HCT116 (cell line): ENCODE measurements at regions not wholly inside any gene's neighbourhood (a gene's known extent, or its start where the extent isn't known, plus 50 kb on each side); places are given as distances from the start of the nearest gene placed in this dataset.

Experiments used
- ATAC-seq: fragments of 200-7000 bp; cut with Tn5 transposase; 2 replicates; pipeline ENCODE4 v1.9.1; 2020; ENCODE audit warnings: mild to moderate bottlenecking, moderate library complexity
- BruUV-seq: library from RNA; stranded (reverse); fragments of 400-500 nt; replicated peaks from 2 replicates; lab custom pipeline; 2021; lab: Mats Ljungman, UMichigan
- CTCF ChIA-PET: fragments of 300-600 bp; sonication (Branson Sonifier 250); formaldehyde crosslinking; loops from one replicate; lab custom pipeline; 2021; ENCODE audit warnings: antibody characterized with exemption; lab: Charles Lee
- POLR2A ChIA-PET: fragments of 300-600, 350-600 bp; sonication (Branson Sonifier 250); formaldehyde crosslinking; loops from one replicate; lab custom pipeline; 2021; ENCODE audit warnings: antibody characterized with exemption; lab: Charles Lee
- RAD21 ChIA-PET, 2 experiments: fragments of 300-600 bp; sonication (Branson Sonifier 250); formaldehyde crosslinking; loops; one replicate each; lab custom pipeline; 2023; ENCODE audit warnings: low total read pairs in 2 of 2; ENCODE audit not compliant: uncharacterized antibody in 2 of 2, unreplicated experiment in 2 of 2, low non-redundant PET in 1 of 2; lab: Charles Lee
- DNase-seq: peaks from one replicate; pipeline ENCODE4 v3.0.0-alpha.2; 2010; ENCODE audit warnings: low read depth, low spot score
- H2AFZ ChIP-seq: fragments of 200-600 bp; shearing (Covaris generic), sonication (generic); 2 replicates; pipeline ENCODE4 v1.6.1; 2017; ENCODE audit warnings: low read depth, mixed run types, mixed read lengths, antibody characterized with exemption, low read length; ENCODE audit not compliant: poor library complexity, severe bottlenecking
- H3K27ac ChIP-seq: 2 replicates; pipeline ENCODE4 v1.5.1; 2012; ENCODE audit warnings: low read depth, low read length
- H3K27me3 ChIP-seq: fragments of 200-600 bp; sonication (generic); 2 replicates; pipeline ENCODE4 v1.6.1; 2016; ENCODE audit warnings: mixed run types, low read length, mixed read lengths; ENCODE audit not compliant: insufficient read depth
- H3K36me3 ChIP-seq, 2 experiments: fragments of 200-500 bp in 1 of 2; fragments of 200-600 bp in 1 of 2; sonication (Bioruptor generic) in 1 of 2; sonication (generic) in 1 of 2; 2 replicates each; pipeline versions ENCODE4 v1.5.1 to v1.6.1; 2014 to 2016; ENCODE audit warnings: low read length in 2 of 2, inconsistent platforms in 1 of 2, mixed read lengths in 1 of 2, mixed run types in 1 of 2; ENCODE audit not compliant: insufficient read depth in 2 of 2, control insufficient read depth in 1 of 2
- H3K4me1 ChIP-seq, 2 experiments: fragments of 200-600 bp in 1 of 2; sonication (generic) in 1 of 2; 2 replicates each; pipeline versions ENCODE4 v1.5.1 to v1.6.1; 2012 to 2017; ENCODE audit warnings: low read length in 2 of 2, inconsistent platforms in 1 of 2, mild to moderate bottlenecking in 1 of 2, mixed read lengths in 1 of 2, mixed run types in 1 of 2, moderate library complexity in 1 of 2; ENCODE audit not compliant: insufficient read depth in 2 of 2, control insufficient read depth in 1 of 2
- H3K4me2 ChIP-seq: fragments of 200-600 bp; sonication (generic); 2 replicates; pipeline ENCODE4 v1.6.1; 2017; ENCODE audit warnings: mixed run types, low read length, mixed read lengths
- H3K4me3 ChIP-seq, 2 experiments: fragments of 200-600 bp in 1 of 2; sonication (generic) in 1 of 2; replicated peaks in 1 of 2; 2 replicates each; pipeline ENCODE4 v1.5.1; 2011 to 2016; ENCODE audit warnings: low read length in 2 of 2, control low read depth in 1 of 2, low read depth in 1 of 2, mild to moderate bottlenecking in 1 of 2, mixed read lengths in 1 of 2, mixed run types in 1 of 2
- H3K79me2 ChIP-seq: fragments of 200-600 bp; sonication (generic); 2 replicates; pipeline ENCODE4 v1.6.1; 2017; ENCODE audit warnings: mild to moderate bottlenecking, mixed run types, low read length, moderate library complexity, mixed read lengths; ENCODE audit not compliant: insufficient read depth
- H3K9ac ChIP-seq: fragments of 200-600 bp; sonication (generic); 2 replicates; pipeline ENCODE4 v1.6.1; 2016; ENCODE audit warnings: low read length, mixed read lengths
- H3K9me2 ChIP-seq: fragments of 200-600 bp; sonication (generic), shearing (Covaris generic); 2 replicates; pipeline ENCODE4 v1.6.1; 2017; ENCODE audit warnings: mixed run types, mild to moderate bottlenecking, moderate library complexity; ENCODE audit not compliant: insufficient read depth
- H3K9me3 ChIP-seq, 2 experiments: fragments of 200-500 bp in 1 of 2; fragments of 200-600 bp in 1 of 2; sonication (Bioruptor generic) in 1 of 2; sonication (generic) in 1 of 2; 2 replicates each; pipeline ENCODE4 v1.6.1; 2014 to 2017; ENCODE audit warnings: low read length in 2 of 2, mixed read lengths in 2 of 2, inconsistent platforms in 1 of 2, low read depth in 1 of 2, mild to moderate bottlenecking in 1 of 2, mixed run types in 1 of 2, moderate library complexity in 1 of 2; ENCODE audit not compliant: control insufficient read depth in 1 of 2, insufficient read depth in 1 of 2
- H4K20me1 ChIP-seq: fragments of 200-600 bp; sonication (generic), shearing (Covaris generic); 2 replicates; pipeline ENCODE4 v1.6.1; 2017; ENCODE audit warnings: mixed run types, mild to moderate bottlenecking, moderate library complexity; ENCODE audit not compliant: insufficient read depth
- CBX3 ChIP-seq: IDR thresholded peaks from 2 replicates; pipeline ENCODE4 v1.6.1; 2012; ENCODE audit warnings: low read depth
- CEBPB ChIP-seq: IDR thresholded peaks from 2 replicates; pipeline ENCODE4 v1.6.1; 2012; ENCODE audit warnings: low read depth
- FOSL1 ChIP-seq: IDR thresholded peaks from 2 replicates; pipeline ENCODE4 v1.6.1; 2012; ENCODE audit warnings: low read depth
- JUND ChIP-seq: IDR thresholded peaks from 2 replicates; pipeline ENCODE4 v1.6.1; 2012
- SIN3A ChIP-seq: IDR thresholded peaks from 2 replicates; pipeline ENCODE4 v1.6.1; 2012; ENCODE audit warnings: low read depth
- TCF7L2 ChIP-seq: IDR thresholded peaks from 2 replicates; pipeline ENCODE4 v1.7.0; 2011; ENCODE audit warnings: borderline replicate concordance, inconsistent platforms; ENCODE audit not compliant: insufficient read depth, insufficient read length; ENCODE audit errors: extremely low read depth
- YY1 ChIP-seq: IDR thresholded peaks from 2 replicates; pipeline ENCODE4 v1.6.1; 2011; ENCODE audit warnings: low read length, low read depth, moderate library complexity, mild to moderate bottlenecking; ENCODE audit not compliant: insufficient replicate concordance; ENCODE audit errors: extremely low read depth
- ZNF274 ChIP-seq: fragments of 200-500 bp; sonication (Bioruptor generic); IDR thresholded peaks from 2 replicates; pipeline ENCODE4 v1.6.1; 2014; ENCODE audit warnings: mild to moderate bottlenecking, low read depth, low read length, inconsistent platforms
- intact Hi-C: fragments of 100-400 bp; cut with micrococcal nuclease; formaldehyde crosslinking; loops from 2 replicates; pipeline ENCODE4 v1.10.0; 2022
- TF ChIP-seq, protein P1 (sequence below): IDR thresholded peaks from 2 replicates; pipeline ENCODE4 v1.6.1; 2011; ENCODE audit warnings: mild to moderate bottlenecking, low read length, moderate library complexity; ENCODE audit not compliant: insufficient replicate concordance; ENCODE audit errors: extremely low read depth
- TF ChIP-seq, protein P2 (sequence below): IDR thresholded peaks from 2 replicates; pipeline ENCODE4 v1.6.1; 2012; ENCODE audit warnings: low read depth
- TF ChIP-seq, protein P3 (sequence below): IDR thresholded peaks from 2 replicates; pipeline ENCODE4 v1.6.1; 2012

DNA sequence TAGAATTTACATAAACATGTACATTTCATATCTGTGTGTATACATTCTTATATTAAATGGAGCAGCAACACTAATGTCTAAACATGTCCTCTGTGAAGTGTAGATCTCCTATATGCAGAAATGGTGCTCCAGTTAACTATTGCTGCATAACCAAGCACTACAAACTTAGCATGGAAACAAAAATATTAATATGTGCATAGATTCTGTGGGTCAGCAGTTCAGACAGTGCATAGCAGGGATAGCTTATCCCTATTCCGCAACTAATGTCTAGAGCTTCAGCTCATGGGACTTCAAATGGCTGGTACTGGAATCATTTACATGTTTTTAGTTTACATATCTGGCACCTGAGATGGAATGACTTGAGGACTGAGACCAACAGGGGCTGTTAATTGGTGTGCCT, 652.1 kb downstream of the TLE4 start:
- Histone ChIP-seq H3K4me1 (no peaks in the 10 kb centered on the region), H2AFZ (no peak overlapping the region), H3K4me3 (no peak overlapping the region), H3K9ac (no peak overlapping the region), H3K4me2 (no peak overlapping the region), H3K9me3 (peaks cover 5 to 13% of the 10 kb centered on the region in 2 experiments; a peak in 2 of 4 replicates), H3K79me2 (no peaks in the 10 kb centered on the region), H3K9me2 (no peaks in the 10 kb centered on the region), H3K36me3 (no peaks in the 10 kb centered on the region), H3K27me3 (no peaks in the 10 kb centered on the region), H3K27ac (no peak overlapping the region), H4K20me1 (no peaks in the 10 kb centered on the region)
- BruUV-seq = no TSS peak
- ATAC-seq (no peak), DNase-seq (no peak)
- RAD21 ChIA-PET = no interaction called here
- intact Hi-C loops = no loop called here
- TF ChIP-seq JUND (no peak), SIN3A (no peak), CEBPB (no peak), CBX3 (no peak), YY1 (no peak), ZNF274 (no peak), FOSL1 (no peak), TCF7L2 (no peak)
- TF ChIP-seq, protein P1, sequence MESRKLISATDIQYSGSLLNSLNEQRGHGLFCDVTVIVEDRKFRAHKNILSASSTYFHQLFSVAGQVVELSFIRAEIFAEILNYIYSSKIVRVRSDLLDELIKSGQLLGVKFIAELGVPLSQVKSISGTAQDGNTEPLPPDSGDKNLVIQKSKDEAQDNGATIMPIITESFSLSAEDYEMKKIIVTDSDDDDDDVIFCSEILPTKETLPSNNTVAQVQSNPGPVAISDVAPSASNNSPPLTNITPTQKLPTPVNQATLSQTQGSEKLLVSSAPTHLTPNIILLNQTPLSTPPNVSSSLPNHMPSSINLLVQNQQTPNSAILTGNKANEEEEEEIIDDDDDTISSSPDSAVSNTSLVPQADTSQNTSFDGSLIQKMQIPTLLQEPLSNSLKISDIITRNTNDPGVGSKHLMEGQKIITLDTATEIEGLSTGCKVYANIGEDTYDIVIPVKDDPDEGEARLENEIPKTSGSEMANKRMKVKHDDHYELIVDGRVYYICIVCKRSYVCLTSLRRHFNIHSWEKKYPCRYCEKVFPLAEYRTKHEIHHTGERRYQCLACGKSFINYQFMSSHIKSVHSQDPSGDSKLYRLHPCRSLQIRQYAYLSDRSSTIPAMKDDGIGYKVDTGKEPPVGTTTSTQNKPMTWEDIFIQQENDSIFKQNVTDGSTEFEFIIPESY = no peak
- TF ChIP-seq, protein P2, sequence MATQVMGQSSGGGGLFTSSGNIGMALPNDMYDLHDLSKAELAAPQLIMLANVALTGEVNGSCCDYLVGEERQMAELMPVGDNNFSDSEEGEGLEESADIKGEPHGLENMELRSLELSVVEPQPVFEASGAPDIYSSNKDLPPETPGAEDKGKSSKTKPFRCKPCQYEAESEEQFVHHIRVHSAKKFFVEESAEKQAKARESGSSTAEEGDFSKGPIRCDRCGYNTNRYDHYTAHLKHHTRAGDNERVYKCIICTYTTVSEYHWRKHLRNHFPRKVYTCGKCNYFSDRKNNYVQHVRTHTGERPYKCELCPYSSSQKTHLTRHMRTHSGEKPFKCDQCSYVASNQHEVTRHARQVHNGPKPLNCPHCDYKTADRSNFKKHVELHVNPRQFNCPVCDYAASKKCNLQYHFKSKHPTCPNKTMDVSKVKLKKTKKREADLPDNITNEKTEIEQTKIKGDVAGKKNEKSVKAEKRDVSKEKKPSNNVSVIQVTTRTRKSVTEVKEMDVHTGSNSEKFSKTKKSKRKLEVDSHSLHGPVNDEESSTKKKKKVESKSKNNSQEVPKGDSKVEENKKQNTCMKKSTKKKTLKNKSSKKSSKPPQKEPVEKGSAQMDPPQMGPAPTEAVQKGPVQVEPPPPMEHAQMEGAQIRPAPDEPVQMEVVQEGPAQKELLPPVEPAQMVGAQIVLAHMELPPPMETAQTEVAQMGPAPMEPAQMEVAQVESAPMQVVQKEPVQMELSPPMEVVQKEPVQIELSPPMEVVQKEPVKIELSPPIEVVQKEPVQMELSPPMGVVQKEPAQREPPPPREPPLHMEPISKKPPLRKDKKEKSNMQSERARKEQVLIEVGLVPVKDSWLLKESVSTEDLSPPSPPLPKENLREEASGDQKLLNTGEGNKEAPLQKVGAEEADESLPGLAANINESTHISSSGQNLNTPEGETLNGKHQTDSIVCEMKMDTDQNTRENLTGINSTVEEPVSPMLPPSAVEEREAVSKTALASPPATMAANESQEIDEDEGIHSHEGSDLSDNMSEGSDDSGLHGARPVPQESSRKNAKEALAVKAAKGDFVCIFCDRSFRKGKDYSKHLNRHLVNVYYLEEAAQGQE = no peak
- TF ChIP-seq, protein P3, sequence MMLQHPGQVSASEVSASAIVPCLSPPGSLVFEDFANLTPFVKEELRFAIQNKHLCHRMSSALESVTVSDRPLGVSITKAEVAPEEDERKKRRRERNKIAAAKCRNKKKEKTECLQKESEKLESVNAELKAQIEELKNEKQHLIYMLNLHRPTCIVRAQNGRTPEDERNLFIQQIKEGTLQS = no peak
- POLR2A ChIA-PET = no interaction called here
- CTCF ChIA-PET = no interaction called here
